DND-41 (cell line): ENCODE measurements at regions not wholly inside any gene's neighbourhood (a gene's known extent, or its start where the extent isn't known, plus 50 kb on each side); places are given as distances from the start of the nearest gene placed in this dataset.
"Not testable (repeated sequence)": the region's sequence is repeated elsewhere in the genome, so short reads cannot be mapped to it uniquely, and the experiment has no call there.

Experiments used
- ATAC-seq: fragments of 200-7000 bp; cut with Tn5 transposase; 3 replicates; pipeline ENCODE4 v1.9.1; 2021; ENCODE audit warnings: low read depth; ENCODE audit not compliant: insufficient read depth
- DNase-seq: peaks from one replicate; pipeline ENCODE4 v3.0.0-alpha.2; 2020
- H2AFZ ChIP-seq: 2 replicates; pipeline ENCODE4 v1.6.0; 2012; ENCODE audit warnings: low read depth, low read length
- H3K27ac ChIP-seq: 2 replicates; pipeline ENCODE4 v1.5.1; 2012; ENCODE audit warnings: low read length, inconsistent platforms
- H3K27me3 ChIP-seq: fragments of 200-600 bp; sonication (generic); 2 replicates; pipeline ENCODE4 v1.6.0; 2012; ENCODE audit warnings: low read length, mild to moderate bottlenecking, inconsistent platforms; ENCODE audit not compliant: insufficient read depth, poor library complexity
- H3K36me3 ChIP-seq: 2 replicates; pipeline ENCODE4 v1.5.1; 2012; ENCODE audit warnings: low read length, inconsistent platforms; ENCODE audit not compliant: insufficient read depth
- H3K4me1 ChIP-seq: 2 replicates; pipeline ENCODE4 v1.5.1; 2012; ENCODE audit warnings: mild to moderate bottlenecking, low read length; ENCODE audit not compliant: insufficient read depth
- H3K4me2 ChIP-seq: 2 replicates; pipeline ENCODE4 v1.6.0; 2012; ENCODE audit warnings: mild to moderate bottlenecking, moderate library complexity, low read length, inconsistent platforms; ENCODE audit not compliant: insufficient read depth
- H3K4me3 ChIP-seq, 2 experiments: fragments of 200-600 bp in 1 of 2; shearing (Covaris generic) in 1 of 2; 2 replicates each; pipeline ENCODE4 v1.5.1; 2012 to 2016; ENCODE audit warnings: inconsistent platforms in 2 of 2, low read length in 2 of 2, mild to moderate bottlenecking in 2 of 2, low read depth in 1 of 2, moderate library complexity in 1 of 2
- H3K79me2 ChIP-seq: 2 replicates; pipeline ENCODE4 v1.6.0; 2012; ENCODE audit warnings: low read length, inconsistent platforms; ENCODE audit not compliant: insufficient read depth
- H3K9ac ChIP-seq: 2 replicates; pipeline ENCODE4 v1.6.0; 2012; ENCODE audit warnings: low read depth, mild to moderate bottlenecking, inconsistent platforms, low read length, moderate library complexity
- H3K9me3 ChIP-seq: 2 replicates; pipeline ENCODE4 v1.5.1; 2012; ENCODE audit warnings: low read length, moderate library complexity, mild to moderate bottlenecking, inconsistent platforms; ENCODE audit not compliant: insufficient read depth, severe bottlenecking
- H4K20me1 ChIP-seq: 2 replicates; pipeline ENCODE4 v1.6.0; 2012; ENCODE audit warnings: low read length; ENCODE audit not compliant: insufficient read depth
- EZH2 ChIP-seq: IDR thresholded peaks from 3 replicates; pipeline ENCODE4 v1.6.1; 2012; ENCODE audit warnings: borderline replicate concordance, low read depth, mild to moderate bottlenecking, moderate library complexity, low read length, inconsistent platforms; ENCODE audit not compliant: severe bottlenecking
- TF ChIP-seq, protein P1 (sequence below): IDR thresholded peaks from 2 replicates; pipeline ENCODE4 v1.5.1; 2012; ENCODE audit warnings: borderline replicate concordance, low read length, moderate library complexity, mild to moderate bottlenecking; ENCODE audit not compliant: poor library complexity, severe bottlenecking; ENCODE audit errors: extremely low read depth

DNA sequence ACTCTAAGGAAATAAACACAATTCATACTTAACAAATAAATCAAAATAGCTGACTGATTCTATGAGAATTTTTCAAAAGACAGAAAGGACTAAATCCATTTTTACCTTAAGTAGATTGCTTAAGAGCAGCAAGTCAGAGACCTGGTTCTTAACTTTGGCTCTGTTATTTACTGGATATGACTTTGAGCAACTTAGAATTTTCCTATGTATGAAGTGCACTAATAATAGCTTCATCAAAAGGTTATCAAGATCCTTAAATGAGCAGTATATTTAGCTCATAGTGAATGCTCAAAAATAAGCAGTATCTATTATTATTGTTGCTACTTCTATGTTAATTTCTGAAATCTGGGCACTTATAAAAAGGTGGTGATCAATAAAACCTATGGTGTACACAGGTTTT, 95.3 kb downstream of the POSTN start:
- Histone ChIP-seq H2AFZ (no peak overlapping the region), H3K27ac (no peak overlapping the region), H3K27me3 (no peaks in the 10 kb centered on the region), H3K9me3 (no peaks in the 10 kb centered on the region), H3K4me3 (no peak overlapping the region), H4K20me1 (no peaks in the 10 kb centered on the region), H3K79me2 (no peaks in the 10 kb centered on the region), H3K4me1 (no peaks in the 10 kb centered on the region), H3K36me3 (no peaks in the 10 kb centered on the region), H3K4me2 (no peak overlapping the region), H3K9ac (no peak overlapping the region)
- ATAC-seq (no peak), DNase-seq (no peak)
- TF ChIP-seq, protein P1, sequence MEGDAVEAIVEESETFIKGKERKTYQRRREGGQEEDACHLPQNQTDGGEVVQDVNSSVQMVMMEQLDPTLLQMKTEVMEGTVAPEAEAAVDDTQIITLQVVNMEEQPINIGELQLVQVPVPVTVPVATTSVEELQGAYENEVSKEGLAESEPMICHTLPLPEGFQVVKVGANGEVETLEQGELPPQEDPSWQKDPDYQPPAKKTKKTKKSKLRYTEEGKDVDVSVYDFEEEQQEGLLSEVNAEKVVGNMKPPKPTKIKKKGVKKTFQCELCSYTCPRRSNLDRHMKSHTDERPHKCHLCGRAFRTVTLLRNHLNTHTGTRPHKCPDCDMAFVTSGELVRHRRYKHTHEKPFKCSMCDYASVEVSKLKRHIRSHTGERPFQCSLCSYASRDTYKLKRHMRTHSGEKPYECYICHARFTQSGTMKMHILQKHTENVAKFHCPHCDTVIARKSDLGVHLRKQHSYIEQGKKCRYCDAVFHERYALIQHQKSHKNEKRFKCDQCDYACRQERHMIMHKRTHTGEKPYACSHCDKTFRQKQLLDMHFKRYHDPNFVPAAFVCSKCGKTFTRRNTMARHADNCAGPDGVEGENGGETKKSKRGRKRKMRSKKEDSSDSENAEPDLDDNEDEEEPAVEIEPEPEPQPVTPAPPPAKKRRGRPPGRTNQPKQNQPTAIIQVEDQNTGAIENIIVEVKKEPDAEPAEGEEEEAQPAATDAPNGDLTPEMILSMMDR: no peak
- TF ChIP-seq EZH2: no peak

DNA sequence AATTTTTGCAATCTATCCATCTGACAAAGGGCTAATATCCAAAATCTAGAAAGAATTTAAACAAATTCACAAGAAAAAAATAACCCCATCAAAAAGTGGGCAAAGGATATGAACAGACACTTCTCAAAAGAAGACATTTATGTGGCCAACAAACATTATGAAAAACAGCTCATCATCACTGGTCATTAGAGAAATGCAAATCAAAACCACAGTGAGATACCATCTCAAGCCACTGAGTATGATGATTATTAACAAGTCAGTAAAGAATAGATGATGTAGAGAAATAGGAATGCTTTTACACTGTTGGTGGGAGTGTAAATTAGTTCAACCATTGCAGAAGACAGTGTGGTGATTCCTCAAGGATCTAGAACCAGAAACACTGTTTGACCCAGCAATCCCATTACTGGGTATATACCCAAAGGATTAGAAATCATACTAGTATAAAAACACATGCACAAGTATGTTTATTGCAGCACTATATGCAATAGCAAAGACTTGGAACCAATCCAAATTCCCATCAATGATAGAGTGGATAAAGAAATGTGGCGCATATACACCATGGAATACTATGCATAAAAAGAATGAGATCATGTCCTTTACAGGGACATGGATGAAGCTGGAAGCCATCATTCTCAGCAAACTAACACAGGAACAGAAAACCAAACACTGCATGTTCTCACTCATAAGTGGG, 96.1 kb downstream of the POSTN start:
- not testable (repeated sequence) for H3K27me3 ChIP-seq, H4K20me1 ChIP-seq, H3K36me3 ChIP-seq, H2AFZ ChIP-seq, H3K27ac ChIP-seq, H3K4me2 ChIP-seq, ATAC-seq, H3K4me3 ChIP-seq, H3K79me2 ChIP-seq, DNase-seq, H3K9me3 ChIP-seq, H3K4me1 ChIP-seq, H3K9ac ChIP-seq

DNA sequence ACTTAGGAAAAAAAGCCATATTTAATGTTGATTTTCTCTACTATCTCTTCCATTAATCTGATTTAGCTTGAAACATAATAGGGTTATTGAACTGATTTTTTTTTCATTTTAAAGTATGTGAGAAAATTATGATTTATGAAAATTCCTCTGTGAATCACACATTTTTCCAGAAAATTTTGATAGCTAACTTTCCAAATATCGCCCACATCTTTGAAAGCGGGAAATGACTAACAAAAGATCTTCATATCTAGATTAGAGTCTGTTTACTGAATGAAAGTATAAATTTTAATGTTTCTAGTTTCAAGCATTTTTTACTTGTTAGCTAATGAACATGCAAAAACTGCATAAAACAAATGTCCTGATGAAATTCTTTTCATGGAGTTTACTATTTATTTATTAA, 97.4 kb downstream of the POSTN start:
- H3K9me3 ChIP-seq: no peaks in the 10 kb centered on the region
- DNase-seq (no peak), ATAC-seq (no peak)
- no peak overlapping the region for H2AFZ ChIP-seq
- H3K27me3 ChIP-seq: no peaks in the 10 kb centered on the region
- no peak overlapping the region for H3K4me2 ChIP-seq
- H3K4me1 ChIP-seq: no peaks in the 10 kb centered on the region
- no peak overlapping the region for H3K27ac ChIP-seq
- no peak for TF ChIP-seq EZH2
- TF ChIP-seq, protein P1: no peak
- no peak overlapping the region for H3K4me3 ChIP-seq
- H3K9ac ChIP-seq: no peak overlapping the region
- no peaks in the 10 kb centered on the region for H4K20me1 ChIP-seq
- no peaks in the 10 kb centered on the region for H3K79me2 ChIP-seq
- H3K36me3 ChIP-seq: no peaks in the 10 kb centered on the region

DNA sequence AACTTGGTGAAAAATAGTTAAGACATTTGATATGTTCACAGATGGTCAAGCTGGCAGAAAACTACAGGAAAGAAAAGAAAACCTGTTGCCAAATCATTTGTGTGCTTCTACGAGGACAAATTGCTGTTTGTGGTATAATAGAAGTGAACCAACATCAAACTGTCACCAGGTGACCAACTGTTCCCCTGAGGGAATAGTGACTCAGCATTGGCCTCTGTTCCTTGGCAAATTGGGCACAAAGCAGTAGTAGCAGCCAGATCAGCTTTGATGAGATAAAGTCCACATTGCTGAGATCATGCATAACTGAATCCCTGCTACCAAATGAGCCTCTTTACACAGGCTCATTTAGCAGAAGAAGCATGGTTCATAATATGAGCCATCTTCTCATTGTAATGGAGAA, 103.5 kb downstream of the POSTN start:
- DNase-seq: no peak
- H3K27me3 ChIP-seq: no peaks in the 10 kb centered on the region
- no peaks in the 10 kb centered on the region for H3K9me3 ChIP-seq
- no peaks in the 10 kb centered on the region for H3K36me3 ChIP-seq
- no peaks in the 10 kb centered on the region for H3K79me2 ChIP-seq
- no peak overlapping the region for H3K4me2 ChIP-seq
- TF ChIP-seq EZH2: no peak
- TF ChIP-seq, protein P1: no peak
- H3K4me3 ChIP-seq: no peak overlapping the region
- no peak for ATAC-seq
- H2AFZ ChIP-seq: no peak overlapping the region
- no peak overlapping the region for H3K9ac ChIP-seq
- no peaks in the 10 kb centered on the region for H4K20me1 ChIP-seq
- H3K4me1 ChIP-seq: no peaks in the 10 kb centered on the region
- no peak overlapping the region for H3K27ac ChIP-seq
